Stomach (tissue), 8 donors: ENCODE measurements at regions not wholly inside any gene's neighbourhood (a gene's known extent, or its start where the extent isn't known, plus 50 kb on each side); places are given as distances from the start of the nearest gene placed in this dataset.
A peak's percentile ranks its signal among the peaks of the same experiment; 100 is the strongest.

Experiments used
- DNase-seq, 2 donors: peaks; one replicate each; pipeline versions ENCODE4 v3.0.0 to v3.0.0-alpha.2; 2013 to 2019
- H3K27ac ChIP-seq, 5 donors: fragments of 200-600 bp in 4 of 5; sonication (generic) in 4 of 5; one replicate each; pipeline ENCODE4 v1.5.1; 2013 to 2019; ENCODE audit warnings: mild to moderate bottlenecking in 1 of 5, moderate library complexity in 1 of 5
- H3K27me3 ChIP-seq, 3 donors: fragments of 200-600 bp; sonication (generic); one replicate each; pipeline ENCODE4 v1.5.1; 2017 to 2019; ENCODE audit warnings: mixed run types in 1 of 3
- H3K36me3 ChIP-seq, 4 donors: fragments of 200-600 bp; sonication (generic); 1 replicate in 3 of 4; 2 replicates in 1 of 4; pipeline ENCODE4 v1.5.1; 2016 to 2019
- H3K4me1 ChIP-seq, 4 donors: fragments of 200-600 bp; sonication (generic); one replicate each; pipeline ENCODE4 v1.5.1; 2016 to 2019
- H3K4me3 ChIP-seq, 4 donors: fragments of 200-600 bp; sonication (generic) in 3 of 4; one replicate each; pipeline ENCODE4 v1.5.1; 2016 to 2019; ENCODE audit warnings: mild to moderate bottlenecking in 1 of 4
- H3K9me3 ChIP-seq, 4 donors: fragments of 200-600 bp; sonication (generic); one replicate each; pipeline ENCODE4 v1.5.1; 2016 to 2019
- EP300 ChIP-seq: sonication (generic); formaldehyde crosslinking; IDR thresholded peaks from one replicate; pipeline ENCODE4 v1.6.1; 2017; ENCODE audit warnings: antibody characterized with exemption
- POLR2A ChIP-seq, 4 donors: fragments of 450-650 bp; IDR thresholded peaks; one replicate each; pipeline ENCODE4 v1.6.1; 2016; ENCODE audit warnings: antibody characterized with exemption in 4 of 4, control low read depth in 2 of 4, mild to moderate bottlenecking in 1 of 4, moderate library complexity in 1 of 4
- POLR2AphosphoS5 ChIP-seq, 3 donors: sonication (generic); formaldehyde crosslinking; IDR thresholded peaks; one replicate each; pipeline ENCODE4 v1.6.1; 2016; ENCODE audit warnings: antibody characterized with exemption in 3 of 3
- WGBS, 5 donors: extraction: QIAGEN DNeasy Blood & Tissue Kit in 3 of 5; methylation state at CpG; one replicate each; pipeline versions ENCODE4 v1.1.5 to v1.1.7; 2013 to 2018; 5-methylcytosine and 5-hydroxymethylcytosine counted together
- intact Hi-C: fragments of 100-400 bp; cut with DNase I; formaldehyde crosslinking; loops from one replicate; pipeline ENCODE4 v1.15.1; 2023; ENCODE audit warnings: low total_unique reads
- TF ChIP-seq, protein P1 (sequence below), 7 experiments: fragments of 450-650 bp in 4 of 7; fragments of 200-600 bp in 3 of 7; sonication (generic) in 3 of 7; IDR thresholded peaks; one replicate each; pipeline ENCODE4 v1.5.1; 2016 to 2019; ENCODE audit warnings: antibody characterized with exemption in 7 of 7, control low read depth in 2 of 7, mild to moderate bottlenecking in 1 of 7
- donor health status: healthy with polysubstance abuse.
- donor health status: Bipolar disorder and iron deficiency.
- donor health status: healthy.

DNA sequence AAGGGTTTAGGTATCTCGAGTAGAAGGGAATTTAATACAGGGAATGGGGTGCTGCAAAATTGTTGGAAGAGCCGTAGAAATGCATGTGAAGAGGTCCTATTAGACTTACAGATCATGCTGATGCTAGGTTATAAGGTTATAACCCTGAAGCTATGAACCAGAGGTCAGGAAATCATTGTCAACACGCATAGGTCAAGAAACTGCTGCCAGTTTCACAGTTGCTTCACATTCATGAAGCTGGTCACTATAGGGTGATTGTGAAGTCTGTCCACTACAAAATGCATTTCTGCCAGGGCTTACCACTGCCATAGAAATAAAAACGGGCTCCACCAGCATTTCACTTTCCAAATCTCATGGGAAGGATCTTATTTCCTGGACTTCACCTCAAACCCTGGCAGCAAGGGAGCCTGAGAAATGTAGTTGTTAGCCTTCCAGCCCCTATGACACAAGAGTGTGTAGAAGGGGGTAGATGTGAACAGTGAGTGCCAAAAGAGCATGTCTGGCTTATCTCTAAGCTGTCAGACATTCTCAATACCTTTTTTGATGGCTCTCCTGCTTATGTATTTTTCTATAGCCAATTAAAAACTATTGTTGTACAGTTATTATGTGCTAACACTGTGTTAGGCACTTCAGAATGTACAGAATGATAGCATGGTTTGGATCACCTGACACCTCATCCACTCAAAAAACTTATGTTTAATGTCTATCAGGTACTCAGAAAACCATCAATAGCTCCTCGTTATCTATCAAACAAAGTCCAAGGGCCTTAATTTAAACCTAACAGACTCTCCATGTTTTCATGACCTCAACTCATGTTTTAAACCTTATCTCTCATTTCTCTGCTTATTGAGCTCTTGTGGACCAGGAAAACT lies 148.3 kb upstream of the TSC22D2 start:
- Histone ChIP-seq H3K4me1 (peaks cover 5 to 15% (median 11%) of the 10 kb centered on the region in 4 donors), H3K36me3 (no peaks in the 10 kb centered on the region), H3K27ac (no peak overlapping the region), H3K9me3 (no peaks in the 10 kb centered on the region), H3K4me3 (no peak overlapping the region), H3K27me3 (no peaks in the 10 kb centered on the region)
- WGBS, 5 donors, result 75 to 85% (median 82%) methylated on average over 5 of the region's 5 CpGs
- intact Hi-C loops, result no loop called here
- no peak for DNase-seq
- no peak for TF ChIP-seq POLR2A (IDR thresholded peaks at IDR 0.05)
- no peak for TF ChIP-seq POLR2AphosphoS5 (IDR thresholded peaks at IDR 0.05)
- TF ChIP-seq, protein P1, sequence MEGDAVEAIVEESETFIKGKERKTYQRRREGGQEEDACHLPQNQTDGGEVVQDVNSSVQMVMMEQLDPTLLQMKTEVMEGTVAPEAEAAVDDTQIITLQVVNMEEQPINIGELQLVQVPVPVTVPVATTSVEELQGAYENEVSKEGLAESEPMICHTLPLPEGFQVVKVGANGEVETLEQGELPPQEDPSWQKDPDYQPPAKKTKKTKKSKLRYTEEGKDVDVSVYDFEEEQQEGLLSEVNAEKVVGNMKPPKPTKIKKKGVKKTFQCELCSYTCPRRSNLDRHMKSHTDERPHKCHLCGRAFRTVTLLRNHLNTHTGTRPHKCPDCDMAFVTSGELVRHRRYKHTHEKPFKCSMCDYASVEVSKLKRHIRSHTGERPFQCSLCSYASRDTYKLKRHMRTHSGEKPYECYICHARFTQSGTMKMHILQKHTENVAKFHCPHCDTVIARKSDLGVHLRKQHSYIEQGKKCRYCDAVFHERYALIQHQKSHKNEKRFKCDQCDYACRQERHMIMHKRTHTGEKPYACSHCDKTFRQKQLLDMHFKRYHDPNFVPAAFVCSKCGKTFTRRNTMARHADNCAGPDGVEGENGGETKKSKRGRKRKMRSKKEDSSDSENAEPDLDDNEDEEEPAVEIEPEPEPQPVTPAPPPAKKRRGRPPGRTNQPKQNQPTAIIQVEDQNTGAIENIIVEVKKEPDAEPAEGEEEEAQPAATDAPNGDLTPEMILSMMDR (IDR thresholded peaks at IDR 0.05), result no peak
- no peak for TF ChIP-seq EP300

DNA sequence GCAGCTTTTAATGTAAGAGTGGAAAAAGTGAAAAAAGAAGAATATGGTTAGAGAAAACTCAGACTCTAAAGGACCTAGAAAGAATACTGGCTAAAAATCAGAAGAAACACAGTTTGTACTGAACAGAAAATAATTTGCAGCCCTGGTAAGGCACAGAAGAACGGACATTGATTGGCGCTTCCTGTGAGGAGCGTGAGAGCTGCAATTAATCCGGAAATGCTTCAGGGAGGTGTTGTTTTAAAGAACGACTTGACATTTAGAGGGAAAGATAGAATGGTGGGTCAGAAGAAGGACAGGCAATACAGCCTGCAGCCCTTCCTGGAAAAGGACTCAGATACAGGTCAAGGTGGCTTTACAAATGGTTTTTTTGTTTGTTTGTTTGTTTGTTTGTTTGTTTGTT lies 151.3 kb upstream of the TSC22D2 start:
- H3K27me3 ChIP-seq, result no peaks in the 10 kb centered on the region
- no peaks in the 10 kb centered on the region for H3K9me3 ChIP-seq
- H3K4me1 ChIP-seq, result peaks cover 5 to 45% (median 33%) of the 10 kb centered on the region in 4 donors
- WGBS, 5 donors, result 75 to 95% (median 87%) methylated on average over 5 of the region's 5 CpGs
- no peaks in the 10 kb centered on the region for H3K36me3 ChIP-seq
- H3K27ac ChIP-seq, result peak overlapping the region in 1 of 5 donors; percentile 81
- intact Hi-C loops, result no loop called here
- no peak for DNase-seq
- TF ChIP-seq POLR2AphosphoS5 (IDR thresholded peaks at IDR 0.05), result no peak
- TF ChIP-seq, protein P1 (IDR thresholded peaks at IDR 0.05), result no peak
- TF ChIP-seq EP300, result no peak
- no peak overlapping the region for H3K4me3 ChIP-seq

DNA sequence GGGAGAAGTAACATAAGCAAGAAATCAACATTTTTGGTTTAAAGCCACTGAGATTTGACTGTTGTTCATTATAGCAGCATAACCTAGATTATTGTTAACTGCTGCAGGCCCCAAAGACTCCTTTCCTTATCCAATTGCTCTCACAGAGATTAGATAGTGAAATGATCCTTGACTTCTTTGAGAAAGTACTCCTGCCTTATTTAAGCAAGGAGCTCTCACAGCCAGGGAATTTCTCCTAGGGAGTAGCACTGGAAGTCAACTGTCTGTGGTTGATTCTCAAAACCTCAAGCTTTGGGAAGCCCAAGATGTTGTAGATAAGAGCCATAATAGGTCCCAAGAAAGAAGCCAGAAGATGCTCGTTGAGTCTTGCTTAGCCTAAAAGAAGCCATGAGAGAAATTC lies 151.8 kb upstream of the TSC22D2 start:
- TF ChIP-seq, protein P1 (IDR thresholded peaks at IDR 0.05), result no peak
- TF ChIP-seq EP300, result no peak

DNA sequence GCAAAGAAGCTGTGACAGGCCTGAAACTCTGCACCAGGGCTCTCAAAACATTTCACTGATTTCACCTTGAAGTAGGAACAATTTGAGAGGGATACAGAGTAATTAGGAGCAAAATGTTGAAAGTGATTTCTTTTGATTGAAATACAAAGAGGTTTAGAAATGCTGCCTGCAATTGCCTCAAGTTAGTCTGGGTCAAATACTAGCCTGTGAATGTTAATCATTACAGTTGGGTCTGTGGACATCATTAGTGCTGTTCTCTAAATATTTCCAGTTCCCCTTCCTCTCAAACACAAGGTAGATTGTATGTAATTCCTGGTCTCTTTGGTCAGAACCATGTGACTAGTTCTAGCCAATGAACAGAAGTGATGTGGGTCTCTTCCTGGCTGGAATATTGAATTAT lies 152.3 kb upstream of the TSC22D2 start:
- peak overlapping the region; percentile 57 to 81 (median 72) for H3K27ac ChIP-seq
- H3K9me3 ChIP-seq, result no peaks in the 10 kb centered on the region
- intact Hi-C loops, result no loop called here
- H3K27me3 ChIP-seq, result no peaks in the 10 kb centered on the region
- H3K4me3 ChIP-seq, result no peak overlapping the region
- TF ChIP-seq, protein P1 (IDR thresholded peaks at IDR 0.05), result no peak
- H3K4me1 ChIP-seq, result peaks cover 11 to 52% (median 40%) of the 10 kb centered on the region in 4 donors
- no peak for DNase-seq
- no peaks in the 10 kb centered on the region for H3K36me3 ChIP-seq

More for the DNA sequence above, 151.8 kb upstream of the TSC22D2 start:
- H3K4me1 ChIP-seq, result peaks cover 9 to 49% (median 37%) of the 10 kb centered on the region in 4 donors
- H3K9me3 ChIP-seq, result no peaks in the 10 kb centered on the region
- H3K27ac ChIP-seq, result peak overlapping the region in 3 of 5 donors; percentile 72 to 81 (median 77)
- intact Hi-C loops, result no loop called here
- DNase-seq, result no peak
- H3K36me3 ChIP-seq, result no peaks in the 10 kb centered on the region
- H3K27me3 ChIP-seq, result no peaks in the 10 kb centered on the region
- H3K4me3 ChIP-seq, result no peak overlapping the region
- 58 to 89% (median 68%) methylated on average over 1 of the region's 1 CpG for WGBS, 5 donors
